HG02870 (cell line): ENCODE measurements at regions not wholly inside any gene's neighbourhood (a gene's known extent, or its start where the extent isn't known, plus 50 kb on each side); places are given as distances from the start of the nearest gene placed in this dataset.
"Not testable (repeated sequence)": the region's sequence is repeated elsewhere in the genome, so short reads cannot be mapped to it uniquely, and the experiment has no call there.

Experiments used
- ATAC-seq: cut with Tn5 transposase; IDR thresholded peaks from one replicate; pipeline ENCODE4 v1.9.1; 2021; ENCODE audit warnings: mild to moderate bottlenecking, moderate library complexity; ENCODE audit not compliant: unreplicated experiment

- no peak for ATAC-seq
Observed at GRCh38 chr2:129915303-129915840, 64.1 kb upstream of the RAB6C start.

- no peak for ATAC-seq
Observed at GRCh38 chr2:129918604-129919003, 60.9 kb upstream of the RAB6C start.

- no peak for ATAC-seq
Observed at GRCh38 chr2:129922571-129923264, 56.7 kb upstream of the RAB6C start.

DNA sequence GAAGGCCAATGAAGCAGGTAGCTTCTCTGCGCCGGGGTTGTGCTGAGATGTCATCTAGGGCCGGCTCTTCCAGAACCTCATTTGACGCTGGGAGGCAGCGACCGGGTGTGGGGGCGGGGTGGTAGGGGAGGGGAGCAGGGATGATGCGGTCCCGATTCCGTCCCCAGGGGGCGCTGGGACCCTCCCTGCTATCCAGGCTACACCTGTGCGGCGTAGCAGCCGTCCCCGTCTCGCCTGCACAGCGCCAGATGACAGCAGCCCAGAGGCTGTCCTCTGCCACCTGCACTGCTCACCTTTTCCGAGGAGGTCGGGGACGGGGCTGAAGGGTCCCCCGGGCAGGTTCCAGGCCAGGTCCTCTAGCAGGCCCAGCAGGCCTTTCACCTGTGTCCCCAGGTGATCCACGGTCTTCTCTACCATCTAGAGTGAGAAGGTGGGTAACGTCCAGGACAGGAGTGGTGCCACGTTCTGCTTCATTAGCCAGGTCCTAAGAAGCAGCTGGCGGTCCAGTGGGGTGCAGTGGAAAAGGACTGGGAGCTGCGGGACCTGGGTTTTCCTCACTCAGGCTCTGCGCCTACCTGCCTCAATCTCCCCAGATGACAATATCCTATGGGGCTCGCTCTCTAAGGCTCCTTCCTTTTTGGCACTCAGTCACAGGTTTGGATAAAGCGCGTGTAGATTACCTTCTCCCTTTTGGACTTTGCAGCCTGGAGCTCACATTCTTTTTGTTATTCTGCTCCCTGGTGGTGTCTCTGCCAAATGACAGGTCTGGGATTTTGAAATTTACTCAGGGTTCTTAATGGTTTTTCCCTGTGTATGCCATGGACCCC is 56.0 kb upstream of the RAB6C start:
- ATAC-seq, result no peak

DNA sequence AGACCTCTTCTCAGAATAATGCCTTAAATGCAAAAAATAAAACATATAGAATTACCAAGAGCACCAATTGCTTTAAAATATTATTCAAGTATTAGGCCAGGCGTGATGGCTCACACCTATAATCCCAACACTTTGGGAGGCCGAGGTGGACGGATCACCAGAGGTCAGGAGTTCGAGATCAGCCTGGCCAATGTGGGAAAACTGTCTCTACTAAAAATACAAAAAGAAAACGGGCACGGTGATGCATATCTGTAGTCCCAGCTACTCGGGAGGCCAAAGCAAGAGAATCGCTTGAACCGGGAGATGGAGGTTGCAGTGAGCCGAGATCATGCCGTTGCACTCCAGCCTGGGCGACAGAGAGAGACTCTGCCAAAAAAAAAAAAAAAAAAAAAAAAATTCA is 55.4 kb upstream of the RAB6C start:
- ATAC-seq, result not testable (repeated sequence)

DNA sequence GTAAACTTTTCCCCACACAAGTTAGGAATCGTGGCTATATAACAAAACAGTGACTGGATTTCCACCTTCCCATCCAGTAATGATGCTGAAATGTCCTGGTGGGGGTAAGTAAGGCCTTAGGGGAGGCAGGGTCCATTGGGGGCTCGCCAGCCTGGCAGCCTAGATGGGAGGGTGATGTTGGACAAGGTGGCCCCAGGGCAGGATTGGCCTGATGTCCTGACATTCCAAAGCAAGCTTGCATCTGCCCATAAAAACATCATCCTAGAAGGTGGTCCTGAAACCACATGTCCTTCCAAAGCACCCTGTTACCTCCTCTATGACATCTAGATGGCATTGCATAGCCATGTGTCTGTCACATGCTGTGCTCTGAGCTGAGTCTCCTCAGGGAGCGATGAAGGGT is 54.1 kb upstream of the RAB6C start:
- ATAC-seq, result no peak

DNA sequence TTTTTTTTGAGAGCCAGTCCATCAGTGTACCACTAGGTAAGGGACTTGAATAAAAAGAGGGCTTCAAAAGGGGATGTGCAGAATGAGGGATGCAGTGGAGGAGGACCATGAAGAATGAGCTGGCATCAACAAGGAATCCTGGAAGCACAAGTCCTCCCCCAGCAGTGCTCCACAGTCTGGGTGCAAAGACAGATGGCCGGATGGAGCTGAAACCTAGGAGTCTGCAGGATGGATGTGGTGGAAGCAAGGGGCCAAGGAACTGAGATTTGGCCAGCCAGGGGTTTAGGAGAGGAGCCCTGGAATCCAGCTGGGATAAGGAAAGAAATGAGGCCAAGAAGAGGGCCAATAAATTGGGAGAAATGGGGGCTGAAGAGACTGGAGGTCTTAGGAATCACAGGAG is 51.8 kb upstream of the RAB6C start:
- ATAC-seq, result no peak

DNA sequence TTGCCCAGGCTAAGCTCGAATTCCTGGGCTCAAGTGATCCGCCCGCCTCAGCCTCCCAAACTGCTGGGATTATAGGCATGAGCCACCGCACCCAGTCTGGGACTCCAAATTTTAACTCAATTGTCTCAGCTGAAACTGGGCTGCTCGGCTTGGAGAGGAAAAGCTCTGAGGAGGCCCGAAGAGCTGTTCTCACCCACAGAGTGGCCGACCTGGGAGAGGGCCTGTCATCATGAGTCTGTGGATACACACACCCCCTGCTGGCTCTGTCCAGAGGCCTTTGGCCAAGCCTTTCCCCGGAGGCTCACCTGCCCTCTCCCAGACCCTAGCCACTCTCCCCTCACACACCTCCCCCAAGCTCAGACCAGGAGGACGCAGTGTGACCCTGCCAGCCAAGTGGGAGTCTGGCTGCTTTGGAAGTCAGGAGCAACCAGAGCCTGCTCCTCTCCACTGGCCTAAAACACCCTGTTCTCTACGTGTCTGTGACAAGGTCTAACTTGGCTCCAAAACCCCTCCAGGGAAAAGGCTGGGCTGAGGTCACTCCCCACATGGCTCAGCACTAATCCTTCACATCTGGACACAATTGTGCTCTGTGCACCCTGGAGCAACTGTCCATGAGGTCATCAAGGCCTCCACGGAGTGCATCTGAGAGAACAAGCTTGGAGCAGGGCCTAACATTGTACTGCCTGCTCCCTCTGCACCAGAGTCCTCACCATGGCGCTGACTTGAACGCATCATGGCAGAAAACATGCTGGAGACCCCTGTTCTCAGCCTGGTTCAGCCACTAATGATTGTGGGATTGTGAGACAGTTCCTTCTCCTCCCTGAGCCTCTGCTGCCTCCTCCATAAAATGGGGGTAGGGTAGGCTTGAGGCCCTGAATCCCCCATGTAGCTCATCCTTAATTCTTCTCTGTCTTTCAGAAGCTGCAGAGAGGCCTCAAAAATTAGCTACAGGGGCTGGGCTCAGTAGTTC is 49.9 kb upstream of the RAB6C start:
- ATAC-seq, result no peak
